SU-DHL-6 (cell line): ENCODE measurements at regions not wholly inside any gene's neighbourhood (a gene's known extent, or its start where the extent isn't known, plus 50 kb on each side); places are given as distances from the start of the nearest gene placed in this dataset.

ENCODE experiments used
- CTCF ChIP-seq: fragments of 200-600 bp; sonication (generic); IDR thresholded peaks from one replicate; pipeline ENCODE4 v1.5.1; 2017; ENCODE audit warnings: antibody characterized with exemption, mild to moderate bottlenecking, low read length, moderate library complexity; ENCODE audit not compliant: insufficient read depth, poor library complexity, severe bottlenecking
- EZH2phosphoT487 ChIP-seq: fragments of 200-600 bp; sonication (generic), shearing (Covaris generic); conservative IDR thresholded peaks from 2 replicates; pipeline ENCODE4 v1.6.1; 2018; ENCODE audit warnings: mild to moderate bottlenecking, antibody characterized with exemption, low read length, moderate library complexity, mixed read lengths

DNA sequence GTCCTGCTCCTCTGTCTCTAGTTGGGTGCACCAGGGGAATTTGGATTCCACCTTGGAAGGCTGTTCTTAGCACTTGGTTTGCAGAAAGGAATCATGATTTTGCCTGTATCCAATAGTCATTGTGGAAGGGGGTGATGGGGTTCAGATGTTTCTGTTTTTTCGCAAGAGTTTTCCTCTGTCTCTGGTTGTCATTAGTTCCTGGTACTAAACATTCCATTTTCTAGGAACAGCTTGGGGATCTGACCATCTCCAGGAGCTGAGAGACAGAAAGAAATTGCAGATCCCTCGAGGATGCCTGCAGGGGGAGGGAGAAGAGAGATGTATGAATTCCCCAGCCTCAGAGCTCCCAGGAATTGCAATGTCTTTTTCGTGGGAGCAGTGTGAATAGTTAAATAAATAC lies 70.9 kb downstream of the CYTL1 start:
- no peak for TF ChIP-seq CTCF
- TF ChIP-seq EZH2phosphoT487 = no peak
